ENCODE measurements at regions not wholly inside any gene's neighbourhood (a gene's known extent, or its start where the extent isn't known, plus 50 kb on each side); places are given as distances from the start of the nearest gene placed in this dataset.

- 2 to 3% methylated on average over 7 of the region's 7 CpGs for WGBS, 2 experiments (ENCODE audit: low coverage in 1 of 2, low lambda C conversion rate in 2 of 2, missing lambda C conversion rate in 2 of 2)
- Histone ChIP-seq H3K4me1 (ENCODE audit: insufficient read depth) (no peaks in the 10 kb centered on the region), H3K9ac (no peak overlapping the region), H4K20me1 (ENCODE audit: insufficient read depth) (no peaks in the 10 kb centered on the region), H3K4me3 (no peak overlapping the region), H3K27ac (no peak overlapping the region), H3F3A (ENCODE audit: insufficient read depth) (no peaks in the 10 kb centered on the region), H2AFZ (no peak overlapping the region), H3K36me3 (ENCODE audit: low read depth) (no peaks in the 10 kb centered on the region), H3K79me2 (ENCODE audit: insufficient read depth) (no peaks in the 10 kb centered on the region), H3K4me2 (ENCODE audit: unreplicated experiment) (no peak overlapping the region), H3K9me3 (ENCODE audit: low read depth) (no peaks in the 10 kb centered on the region), H3K27me3 (replicated peaks; ENCODE audit: insufficient read depth) (no peaks in the 10 kb centered on the region), H3K9me2 (ENCODE audit: insufficient read depth) (no peaks in the 10 kb centered on the region)
- DNase-seq: no peak
- TF ChIP-seq EZH2 (IDR thresholded peaks at IDR 0.05; ENCODE audit: insufficient read depth, poor library complexity, severe bottlenecking): no peak
- no peak for TF ChIP-seq EZH2phosphoT487 (IDR thresholded peaks at IDR 0.05; ENCODE audit: insufficient read depth, low read depth)
- in situ Hi-C loops (cut with MboI): no loop called here
Observed at GRCh38 chr5:175098301-175098700, 345.7 kb downstream of the DRD1 start.

- H3F3A ChIP-seq (ENCODE audit: insufficient read depth): no peaks in the 10 kb centered on the region
- in situ Hi-C loops (cut with MboI): no loop called here
- no peaks in the 10 kb centered on the region for H3K36me3 ChIP-seq (ENCODE audit: low read depth)
- H3K9ac ChIP-seq: no peak overlapping the region
- H3K4me1 ChIP-seq (ENCODE audit: insufficient read depth): no peaks in the 10 kb centered on the region
- no peak overlapping the region for H2AFZ ChIP-seq
- no peaks in the 10 kb centered on the region for H3K79me2 ChIP-seq (ENCODE audit: insufficient read depth)
- H3K9me2 ChIP-seq (ENCODE audit: insufficient read depth): no peaks in the 10 kb centered on the region
- no peaks in the 10 kb centered on the region for H3K9me3 ChIP-seq (ENCODE audit: low read depth)
- no peak for DNase-seq
- H3K4me3 ChIP-seq: no peak overlapping the region
- no peak overlapping the region for H3K27ac ChIP-seq
- TF ChIP-seq EZH2 (IDR thresholded peaks at IDR 0.05; ENCODE audit: insufficient read depth, poor library complexity, severe bottlenecking): no peak
- TF ChIP-seq EZH2phosphoT487 (IDR thresholded peaks at IDR 0.05; ENCODE audit: insufficient read depth, low read depth): no peak
- no peak overlapping the region for H3K4me2 ChIP-seq (ENCODE audit: unreplicated experiment)
- H3K27me3 ChIP-seq (replicated peaks; ENCODE audit: insufficient read depth): no peaks in the 10 kb centered on the region
- H4K20me1 ChIP-seq (ENCODE audit: insufficient read depth): no peaks in the 10 kb centered on the region
- WGBS, 2 experiments (ENCODE audit: low coverage in 1 of 2, low lambda C conversion rate in 2 of 2, missing lambda C conversion rate in 2 of 2): 30 to 31% methylated on average over 12 of the region's 12 CpGs
Observed at GRCh38 chr5:175096469-175097165, 347.4 kb downstream of the DRD1 start.

- in situ Hi-C loops (cut with MboI): no loop called here
- H3K4me1 ChIP-seq (ENCODE audit: insufficient read depth): no peaks in the 10 kb centered on the region
- no peak for TF ChIP-seq EZH2phosphoT487 (IDR thresholded peaks at IDR 0.05; ENCODE audit: insufficient read depth, low read depth)
- TF ChIP-seq EZH2 (IDR thresholded peaks at IDR 0.05; ENCODE audit: insufficient read depth, poor library complexity, severe bottlenecking): no peak
- no peak for DNase-seq
- no peak overlapping the region for H3K4me3 ChIP-seq
- H4K20me1 ChIP-seq (ENCODE audit: insufficient read depth): no peaks in the 10 kb centered on the region
- H3K9ac ChIP-seq: no peak overlapping the region
- no peaks in the 10 kb centered on the region for H3F3A ChIP-seq (ENCODE audit: insufficient read depth)
- H2AFZ ChIP-seq: no peak overlapping the region
- no peaks in the 10 kb centered on the region for H3K36me3 ChIP-seq (ENCODE audit: low read depth)
- H3K27ac ChIP-seq: no peak overlapping the region
- no peaks in the 10 kb centered on the region for H3K79me2 ChIP-seq (ENCODE audit: insufficient read depth)
- no peaks in the 10 kb centered on the region for H3K9me2 ChIP-seq (ENCODE audit: insufficient read depth)
- WGBS, 2 experiments (ENCODE audit: low coverage in 1 of 2, low lambda C conversion rate in 2 of 2, missing lambda C conversion rate in 2 of 2): 6 to 8% methylated on average over 1 of the region's 1 CpG
- H3K27me3 ChIP-seq (replicated peaks; ENCODE audit: insufficient read depth): no peaks in the 10 kb centered on the region
- no peaks in the 10 kb centered on the region for H3K9me3 ChIP-seq (ENCODE audit: low read depth)
- H3K4me2 ChIP-seq (ENCODE audit: unreplicated experiment): no peak overlapping the region
Observed at GRCh38 chr5:175094461-175094860, 349.5 kb downstream of the DRD1 start.

GRCh38 chr5:175092691-175093090 lies 351.3 kb downstream of the DRD1 start:
- Histone ChIP-seq H3K4me1 (ENCODE audit: insufficient read depth) (no peaks in the 10 kb centered on the region), H3K4me2 (ENCODE audit: unreplicated experiment) (no peak overlapping the region), H3K79me2 (ENCODE audit: insufficient read depth) (no peaks in the 10 kb centered on the region), H3K9ac (no peak overlapping the region), H3F3A (ENCODE audit: insufficient read depth) (no peaks in the 10 kb centered on the region), H3K36me3 (ENCODE audit: low read depth) (no peaks in the 10 kb centered on the region), H4K20me1 (ENCODE audit: insufficient read depth) (no peaks in the 10 kb centered on the region), H3K9me2 (ENCODE audit: insufficient read depth) (no peaks in the 10 kb centered on the region), H3K4me3 (no peak overlapping the region), H3K27me3 (replicated peaks; ENCODE audit: insufficient read depth) (no peaks in the 10 kb centered on the region), H2AFZ (no peak overlapping the region), H3K27ac (no peak overlapping the region), H3K9me3 (ENCODE audit: low read depth) (no peaks in the 10 kb centered on the region)
- WGBS, 2 experiments (ENCODE audit: low coverage in 1 of 2, low lambda C conversion rate in 2 of 2, missing lambda C conversion rate in 2 of 2): 12 to 18% methylated on average over 3 of the region's 3 CpGs
- no peak for TF ChIP-seq EZH2 (IDR thresholded peaks at IDR 0.05; ENCODE audit: insufficient read depth, poor library complexity, severe bottlenecking)
- no peak for TF ChIP-seq EZH2phosphoT487 (IDR thresholded peaks at IDR 0.05; ENCODE audit: insufficient read depth, low read depth)
- DNase-seq: no peak
- in situ Hi-C loops (cut with MboI): no loop called here
